GM12878 (cell line): ENCODE measurements at regions not wholly inside any gene's neighbourhood (a gene's known extent, or its start where the extent isn't known, plus 50 kb on each side); places are given as distances from the start of the nearest gene placed in this dataset.

ENCODE experiments used
- ATAC-seq: fragments of 200-7000 bp; cut with Tn5 transposase; 3 replicates; pipeline ENCODE4 v1.9.1; 2020; ENCODE audit warnings: mild to moderate bottlenecking, moderate library complexity
- BruUV-seq: library from RNA; stranded (reverse); fragments of 400-500 nt; replicated peaks from 2 replicates; lab custom pipeline; 2021; lab: Mats Ljungman, UMichigan
- CTCF ChIA-PET: fragments of 300-600 bp; sonication (Branson Sonifier 250); formaldehyde crosslinking; extraction: SDS; loops from one replicate; lab custom pipeline; 2021; ENCODE audit warnings: inconsistent platforms; lab: Yijun Ruan, JAX
- POLR2A ChIA-PET: fragments of 350-600 bp; formaldehyde crosslinking; extraction: SDS; loops from one replicate; lab custom pipeline; 2021; ENCODE audit warnings: inconsistent platforms; lab: Charles Lee
- RAD21 ChIA-PET: fragments of 300-600 bp; sonication (Branson Sonifier 250); formaldehyde crosslinking; loops from one replicate; lab custom pipeline; 2023; ENCODE audit warnings: antibody characterized with exemption; ENCODE audit not compliant: unreplicated experiment; lab: Charles Lee
- SMC1A ChIA-PET: fragments of 300-600 bp; sonication (Branson Sonifier 250); formaldehyde crosslinking; loops from one replicate; lab custom pipeline; 2023; ENCODE audit not compliant: unreplicated experiment, uncharacterized antibody; lab: Charles Lee
- DNase-seq: peaks from one replicate; pipeline ENCODE4 v3.0.0-alpha.2; 2011; ENCODE audit warnings: low read depth, low spot score
- FAIRE-seq: peaks from 3 replicates; lab custom pipeline; 2011; peaks lifted over from hg19 to GRCh38; lab: Jason Lieb, UNC
- H2AFZ ChIP-seq: 2 replicates; pipeline ENCODE4 v1.6.0; 2011; ENCODE audit warnings: low read depth, low read length, control low read depth; ENCODE audit not compliant: control insufficient read depth
- H3K27ac ChIP-seq: 2 replicates; pipeline ENCODE4 v1.5.1; 2011; ENCODE audit warnings: control low read depth; ENCODE audit not compliant: control insufficient read depth, insufficient read depth
- H3K27me3 ChIP-seq, 2 experiments: replicated peaks in 1 of 2; 2 replicates each; pipeline versions ENCODE4 v1.6.0 to v1.6.1; 2011; ENCODE audit warnings: low read length in 1 of 2; ENCODE audit not compliant: control insufficient read depth in 2 of 2, insufficient read depth in 2 of 2
- H3K36me3 ChIP-seq, 2 experiments: 2 replicates each; pipeline ENCODE4 v1.5.1; 2011; ENCODE audit warnings: low read length in 1 of 2; ENCODE audit not compliant: control insufficient read depth in 2 of 2, insufficient read depth in 2 of 2
- H3K4me1 ChIP-seq: 2 replicates; pipeline ENCODE4 v1.6.1; 2011; ENCODE audit warnings: mild to moderate bottlenecking, low read length, moderate library complexity, mixed read lengths; ENCODE audit not compliant: control insufficient read depth, insufficient read depth
- H3K4me2 ChIP-seq: 2 replicates; pipeline ENCODE4 v1.6.0; 2011; ENCODE audit warnings: control low read depth; ENCODE audit not compliant: control insufficient read depth, insufficient read depth
- H3K4me3 ChIP-seq: fragments of 200-600 bp; sonication (generic); 2 replicates; pipeline ENCODE4 v1.5.1; 2016
- H3K79me2 ChIP-seq: 2 replicates; pipeline ENCODE4 v1.6.0; 2011; ENCODE audit warnings: low read length; ENCODE audit not compliant: control insufficient read depth, insufficient read depth
- H3K9ac ChIP-seq: 2 replicates; pipeline ENCODE4 v1.8.0; 2011; ENCODE audit warnings: low read length, control low read depth, mixed read lengths; ENCODE audit not compliant: control insufficient read depth, insufficient read depth
- H3K9me3 ChIP-seq: replicated peaks from 3 replicates; pipeline ENCODE4 v1.5.1; 2011; ENCODE audit warnings: mild to moderate bottlenecking, low read length; ENCODE audit not compliant: control insufficient read depth, insufficient read depth
- H4K20me1 ChIP-seq: 2 replicates; pipeline ENCODE4 v1.6.0; 2011; ENCODE audit not compliant: control insufficient read depth, insufficient read depth
- EED ChIP-seq: sonication (generic); IDR thresholded peaks from 2 replicates; pipeline ENCODE4 v1.6.1; 2016; ENCODE audit warnings: antibody characterized with exemption, low read depth
- FOS ChIP-seq: IDR thresholded peaks from 3 replicates; pipeline ENCODE4 v1.6.1; 2011; ENCODE audit warnings: borderline replicate concordance; ENCODE audit not compliant: insufficient read length; ENCODE audit errors: extremely low read depth
- KLF5 ChIP-seq: fragments of 450-650 bp; IDR thresholded peaks from 2 replicates; pipeline ENCODE4 v1.6.1; 2014; ENCODE audit warnings: mild to moderate bottlenecking; ENCODE audit not compliant: partially characterized antibody
- LARP7 ChIP-seq: fragments of 450-650 bp; IDR thresholded peaks from 2 replicates; pipeline ENCODE4 v1.6.1; 2017; ENCODE audit warnings: mild to moderate bottlenecking
- MYB ChIP-seq: fragments of 150-350 bp; IDR thresholded peaks from 2 replicates; pipeline ENCODE4 v1.6.1; 2014; ENCODE audit warnings: mild to moderate bottlenecking, low read depth, low read length, borderline replicate concordance
- NFIC ChIP-seq: IDR thresholded peaks from 2 replicates; pipeline ENCODE4 v1.6.1; 2012; ENCODE audit warnings: low read depth, mild to moderate bottlenecking, inconsistent platforms, low read length, moderate library complexity
- RBBP5 ChIP-seq: fragments of 200-600 bp; sonication (generic); conservative IDR thresholded peaks from 2 replicates; pipeline ENCODE4 v1.6.1; 2016
- RFX5 ChIP-seq: IDR thresholded peaks from 2 replicates; pipeline ENCODE4 v1.6.1; 2011; ENCODE audit warnings: low read depth, low read length, improper control_type of control experiment
- SIN3A ChIP-seq: IDR thresholded peaks from 2 replicates; pipeline ENCODE4 v1.6.1; 2012; ENCODE audit warnings: low read depth, low read length, improper control_type of control experiment
- YBX1 ChIP-seq: fragments of 450-650 bp; IDR thresholded peaks from 2 replicates; pipeline ENCODE4 v1.6.1; 2016; ENCODE audit warnings: antibody characterized with exemption
- WGBS: methylation state at CpG from one replicate; pipeline ENCODE4 v1.1.6; 2016; ENCODE audit warnings: low lambda C conversion rate; ENCODE audit not compliant: insufficient replicate concordance, insufficient coverage; ENCODE audit errors: missing lambda C conversion rate; 5-methylcytosine and 5-hydroxymethylcytosine counted together
- in situ Hi-C: fragments of 300-500 bp; cut with MboI; formaldehyde crosslinking; loops from 9 replicates; pipeline ENCODE4 v1.14.3; 2018; ENCODE audit warnings: mixed read lengths
- intact Hi-C: fragments of 100-400 bp; cut with micrococcal nuclease; formaldehyde crosslinking; loops from one replicate; pipeline ENCODE4 v1.14.2; 2022; ENCODE audit not compliant: unreplicated experiment
- TF ChIP-seq, protein P1 (sequence below), 3 experiments: IDR thresholded peaks in 2 of 3; conservative IDR thresholded peaks in 1 of 3; 2 replicates each; pipeline ENCODE4 v1.5.1; 2011; ENCODE audit warnings: low read depth in 3 of 3, low read length in 3 of 3, mild to moderate bottlenecking in 3 of 3, control low read depth in 2 of 3, moderate library complexity in 2 of 3, inconsistent platforms in 1 of 3, mixed read lengths in 1 of 3; ENCODE audit not compliant: control insufficient read depth in 2 of 3, insufficient read depth in 1 of 3; ENCODE audit errors: extremely low read depth in 1 of 3
- TF ChIP-seq, protein P2 (sequence below): fragments of 450-650 bp; IDR thresholded peaks from 2 replicates; pipeline ENCODE4 v1.6.1; 2017; ENCODE audit warnings: antibody characterized with exemption, mild to moderate bottlenecking, moderate library complexity
- TF ChIP-seq, protein P3 (sequence below): IDR thresholded peaks from 2 replicates; pipeline ENCODE4 v1.6.1; 2011; ENCODE audit warnings: mild to moderate bottlenecking, low read depth, low read length, moderate library complexity; ENCODE audit not compliant: insufficient replicate concordance
- TF ChIP-seq, protein P4 (sequence below): fragments of 450-650 bp; formaldehyde crosslinking; IDR thresholded peaks from 2 replicates; pipeline ENCODE4 v1.5.0; 2022; ENCODE audit warnings: mild to moderate bottlenecking, missing genetic modification characterization

DNA sequence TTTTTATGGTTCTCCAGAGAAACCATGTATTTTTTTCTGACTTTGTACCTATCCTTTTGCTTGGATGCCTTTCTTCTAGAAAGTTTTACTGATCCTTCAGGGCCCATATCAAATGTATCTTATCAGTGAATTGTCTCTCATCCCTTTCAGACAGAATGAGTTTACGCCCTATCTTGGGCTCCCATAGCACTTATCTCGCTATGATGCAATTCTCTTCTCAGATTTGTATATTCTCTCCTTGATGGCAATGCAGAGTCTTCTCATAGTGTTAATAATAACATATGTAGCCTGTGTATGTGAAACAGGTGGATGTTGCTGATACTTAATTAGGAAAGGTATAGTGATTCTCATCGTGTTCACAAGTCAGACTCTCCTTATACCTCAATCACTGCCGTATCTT lies 336.2 kb downstream of the UTRN start:
- Histone ChIP-seq H3K4me3 (no peak overlapping the region), H4K20me1 (no peaks in the 10 kb centered on the region), H3K4me1 (no peaks in the 10 kb centered on the region), H3K27me3 (no peaks in the 10 kb centered on the region), H3K79me2 (no peaks in the 10 kb centered on the region), H2AFZ (no peak overlapping the region), H3K27ac (no peak overlapping the region), H3K9me3 (no peaks in the 10 kb centered on the region), H3K9ac (no peak overlapping the region), H3K36me3 (no peaks in the 10 kb centered on the region), H3K4me2 (no peak overlapping the region)
- ChIA-PET CTCF (interaction anchor here (1.0 kb wide), 1 partner anchor 14 kb away, joined by 3 read pairs; no protein-coding TSS in a partner anchor), RAD21 (no interaction called here), POLR2A (no interaction called here), SMC1A (interaction anchor here (1.4 kb wide), 1 partner anchor 9 kb away, joined by 3 read pairs; no protein-coding TSS in a partner anchor)
- FAIRE-seq (no peak), ATAC-seq (no peak), DNase-seq (no peak)
- in situ Hi-C loops (no loop called here), intact Hi-C loops (no loop called here)
- 93% methylated on average over 4 of the region's 4 CpGs for WGBS
- no TSS peak for BruUV-seq
- TF ChIP-seq, protein P1, sequence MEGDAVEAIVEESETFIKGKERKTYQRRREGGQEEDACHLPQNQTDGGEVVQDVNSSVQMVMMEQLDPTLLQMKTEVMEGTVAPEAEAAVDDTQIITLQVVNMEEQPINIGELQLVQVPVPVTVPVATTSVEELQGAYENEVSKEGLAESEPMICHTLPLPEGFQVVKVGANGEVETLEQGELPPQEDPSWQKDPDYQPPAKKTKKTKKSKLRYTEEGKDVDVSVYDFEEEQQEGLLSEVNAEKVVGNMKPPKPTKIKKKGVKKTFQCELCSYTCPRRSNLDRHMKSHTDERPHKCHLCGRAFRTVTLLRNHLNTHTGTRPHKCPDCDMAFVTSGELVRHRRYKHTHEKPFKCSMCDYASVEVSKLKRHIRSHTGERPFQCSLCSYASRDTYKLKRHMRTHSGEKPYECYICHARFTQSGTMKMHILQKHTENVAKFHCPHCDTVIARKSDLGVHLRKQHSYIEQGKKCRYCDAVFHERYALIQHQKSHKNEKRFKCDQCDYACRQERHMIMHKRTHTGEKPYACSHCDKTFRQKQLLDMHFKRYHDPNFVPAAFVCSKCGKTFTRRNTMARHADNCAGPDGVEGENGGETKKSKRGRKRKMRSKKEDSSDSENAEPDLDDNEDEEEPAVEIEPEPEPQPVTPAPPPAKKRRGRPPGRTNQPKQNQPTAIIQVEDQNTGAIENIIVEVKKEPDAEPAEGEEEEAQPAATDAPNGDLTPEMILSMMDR (IDR thresholded peaks at IDR 0.05 in 2 of 3, conservative IDR thresholded peaks at IDR 0.05 in 1 of 3; ENCODE audit: control insufficient read depth in 2 of 3, extremely low read depth in 1 of 3, insufficient read depth in 1 of 3, low read depth in 3 of 3, low read length in 3 of 3) = no peak
- TF ChIP-seq YBX1 (no peak), NFIC (no peak), SIN3A (no peak), KLF5 (no peak), FOS (no peak), EED (no peak), RFX5 (no peak), RBBP5 (no peak), MYB (no peak), LARP7 (no peak)
- TF ChIP-seq, protein P2, sequence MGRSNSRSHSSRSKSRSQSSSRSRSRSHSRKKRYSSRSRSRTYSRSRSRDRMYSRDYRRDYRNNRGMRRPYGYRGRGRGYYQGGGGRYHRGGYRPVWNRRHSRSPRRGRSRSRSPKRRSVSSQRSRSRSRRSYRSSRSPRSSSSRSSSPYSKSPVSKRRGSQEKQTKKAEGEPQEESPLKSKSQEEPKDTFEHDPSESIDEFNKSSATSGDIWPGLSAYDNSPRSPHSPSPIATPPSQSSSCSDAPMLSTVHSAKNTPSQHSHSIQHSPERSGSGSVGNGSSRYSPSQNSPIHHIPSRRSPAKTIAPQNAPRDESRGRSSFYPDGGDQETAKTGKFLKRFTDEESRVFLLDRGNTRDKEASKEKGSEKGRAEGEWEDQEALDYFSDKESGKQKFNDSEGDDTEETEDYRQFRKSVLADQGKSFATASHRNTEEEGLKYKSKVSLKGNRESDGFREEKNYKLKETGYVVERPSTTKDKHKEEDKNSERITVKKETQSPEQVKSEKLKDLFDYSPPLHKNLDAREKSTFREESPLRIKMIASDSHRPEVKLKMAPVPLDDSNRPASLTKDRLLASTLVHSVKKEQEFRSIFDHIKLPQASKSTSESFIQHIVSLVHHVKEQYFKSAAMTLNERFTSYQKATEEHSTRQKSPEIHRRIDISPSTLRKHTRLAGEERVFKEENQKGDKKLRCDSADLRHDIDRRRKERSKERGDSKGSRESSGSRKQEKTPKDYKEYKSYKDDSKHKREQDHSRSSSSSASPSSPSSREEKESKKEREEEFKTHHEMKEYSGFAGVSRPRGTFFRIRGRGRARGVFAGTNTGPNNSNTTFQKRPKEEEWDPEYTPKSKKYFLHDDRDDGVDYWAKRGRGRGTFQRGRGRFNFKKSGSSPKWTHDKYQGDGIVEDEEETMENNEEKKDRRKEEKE = no peak
- TF ChIP-seq, protein P3, sequence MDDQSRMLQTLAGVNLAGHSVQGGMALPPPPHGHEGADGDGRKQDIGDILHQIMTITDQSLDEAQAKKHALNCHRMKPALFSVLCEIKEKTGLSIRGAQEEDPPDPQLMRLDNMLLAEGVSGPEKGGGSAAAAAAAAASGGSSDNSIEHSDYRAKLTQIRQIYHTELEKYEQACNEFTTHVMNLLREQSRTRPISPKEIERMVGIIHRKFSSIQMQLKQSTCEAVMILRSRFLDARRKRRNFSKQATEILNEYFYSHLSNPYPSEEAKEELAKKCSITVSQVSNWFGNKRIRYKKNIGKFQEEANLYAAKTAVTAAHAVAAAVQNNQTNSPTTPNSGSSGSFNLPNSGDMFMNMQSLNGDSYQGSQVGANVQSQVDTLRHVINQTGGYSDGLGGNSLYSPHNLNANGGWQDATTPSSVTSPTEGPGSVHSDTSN = no peak
- TF ChIP-seq, protein P4, sequence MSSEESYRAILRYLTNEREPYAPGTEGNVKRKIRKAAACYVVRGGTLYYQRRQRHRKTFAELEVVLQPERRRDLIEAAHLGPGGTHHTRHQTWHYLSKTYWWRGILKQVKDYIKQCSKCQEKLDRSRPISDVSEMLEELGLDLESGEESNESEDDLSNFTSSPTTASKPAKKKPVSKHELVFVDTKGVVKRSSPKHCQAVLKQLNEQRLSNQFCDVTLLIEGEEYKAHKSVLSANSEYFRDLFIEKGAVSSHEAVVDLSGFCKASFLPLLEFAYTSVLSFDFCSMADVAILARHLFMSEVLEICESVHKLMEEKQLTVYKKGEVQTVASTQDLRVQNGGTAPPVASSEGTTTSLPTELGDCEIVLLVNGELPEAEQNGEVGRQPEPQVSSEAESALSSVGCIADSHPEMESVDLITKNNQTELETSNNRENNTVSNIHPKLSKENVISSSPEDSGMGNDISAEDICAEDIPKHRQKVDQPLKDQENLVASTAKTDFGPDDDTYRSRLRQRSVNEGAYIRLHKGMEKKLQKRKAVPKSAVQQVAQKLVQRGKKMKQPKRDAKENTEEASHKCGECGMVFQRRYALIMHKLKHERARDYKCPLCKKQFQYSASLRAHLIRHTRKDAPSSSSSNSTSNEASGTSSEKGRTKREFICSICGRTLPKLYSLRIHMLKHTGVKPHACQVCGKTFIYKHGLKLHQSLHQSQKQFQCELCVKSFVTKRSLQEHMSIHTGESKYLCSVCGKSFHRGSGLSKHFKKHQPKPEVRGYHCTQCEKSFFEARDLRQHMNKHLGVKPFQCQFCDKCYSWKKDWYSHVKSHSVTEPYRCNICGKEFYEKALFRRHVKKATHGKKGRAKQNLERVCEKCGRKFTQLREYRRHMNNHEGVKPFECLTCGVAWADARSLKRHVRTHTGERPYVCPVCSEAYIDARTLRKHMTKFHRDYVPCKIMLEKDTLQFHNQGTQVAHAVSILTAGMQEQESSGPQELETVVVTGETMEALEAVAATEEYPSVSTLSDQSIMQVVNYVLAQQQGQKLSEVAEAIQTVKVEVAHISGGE (CRISPR knock-in tag) = no peak
